Stimulated activated memory B cell treated with anti-CD40 and anti-IgM and Interleukin-4, amounts not matched to agents 10 μg/mL and 1 μg/mL and 100 μg/mL, for 72 hours (primary cell): ENCODE measurements at regions not wholly inside any gene's neighbourhood (a gene's known extent, or its start where the extent isn't known, plus 50 kb on each side); places are given as distances from the start of the nearest gene placed in this dataset.
"Not testable (repeated sequence)": the region's sequence is repeated elsewhere in the genome, so short reads cannot be mapped to it uniquely, and the experiment has no call there.

Source experiments
- ATAC-seq: fragments of 150-1000 bp; cut with Tn5 transposase; 2 replicates; pipeline ENCODE4 v1.10.0; 2021
- H3K27ac Mint-ChIP-seq: one replicate; pipeline ENCODE4 v1.8.0; 2022; ENCODE audit warnings: mild to moderate bottlenecking, mixed read lengths
- H3K27me3 Mint-ChIP-seq: one replicate; pipeline ENCODE4 v1.8.0; 2022; ENCODE audit warnings: mixed read lengths
- H3K36me3 Mint-ChIP-seq: one replicate; pipeline ENCODE4 v1.8.0; 2022; ENCODE audit warnings: mixed read lengths
- H3K4me1 Mint-ChIP-seq: one replicate; pipeline ENCODE4 v1.8.0; 2022; ENCODE audit warnings: mixed read lengths
- H3K4me3 Mint-ChIP-seq: one replicate; pipeline ENCODE4 v1.8.0; 2022; ENCODE audit warnings: mild to moderate bottlenecking, moderate library complexity, mixed read lengths
- H3K9me3 Mint-ChIP-seq: one replicate; pipeline ENCODE4 v1.8.0; 2022; ENCODE audit warnings: mixed read lengths

GRCh38 chr6:27124252-27124657 is 123.2 kb upstream of the PRSS16 start:
- no peak for ATAC-seq
- Mint-ChIP-seq H3K27me3 (no peaks in the 10 kb centered on the region), H3K4me1 (peaks cover 7% of the 10 kb centered on the region), H3K36me3 (peaks cover 14% of the 10 kb centered on the region), H3K27ac (no peak overlapping the region), H3K4me3 (no peak overlapping the region), H3K9me3 (no peaks in the 10 kb centered on the region)

- peak overlapping the region; percentile 74 for H3K27ac Mint-ChIP-seq
Observed at GRCh38 chr6:27126046-27126814, 121.3 kb upstream of the PRSS16 start.

GRCh38 chr6:27126815-27127537 is 120.5 kb upstream of the PRSS16 start:
- peaks cover 7% of the 10 kb centered on the region for H3K4me1 Mint-ChIP-seq
- H3K27ac Mint-ChIP-seq = peak overlapping the region; percentile 74
- H3K36me3 Mint-ChIP-seq = peaks cover 14% of the 10 kb centered on the region
- H3K9me3 Mint-ChIP-seq = no peaks in the 10 kb centered on the region
- H3K4me3 Mint-ChIP-seq = peak overlapping the region; percentile 75
- H3K27me3 Mint-ChIP-seq = no peaks in the 10 kb centered on the region
- ATAC-seq = peak; percentile 82

More at GRCh38 chr6:27126046-27126814, 121.3 kb upstream of the PRSS16 start:
- no peaks in the 10 kb centered on the region for H3K9me3 Mint-ChIP-seq
- ATAC-seq = no peak
- no peak overlapping the region for H3K4me3 Mint-ChIP-seq
- H3K4me1 Mint-ChIP-seq = peaks cover 7% of the 10 kb centered on the region
- peaks cover 14% of the 10 kb centered on the region for H3K36me3 Mint-ChIP-seq
- H3K27me3 Mint-ChIP-seq = no peaks in the 10 kb centered on the region

GRCh38 chr6:27127874-27128273 is 119.6 kb upstream of the PRSS16 start:
- not testable (repeated sequence) for H3K27me3 Mint-ChIP-seq, H3K4me1 Mint-ChIP-seq, ATAC-seq, H3K4me3 Mint-ChIP-seq, H3K27ac Mint-ChIP-seq, H3K9me3 Mint-ChIP-seq
- H3K36me3 Mint-ChIP-seq = peaks cover 14% of the 10 kb centered on the region

- Mint-ChIP-seq H3K27ac (no peak overlapping the region), H3K9me3 (no peaks in the 10 kb centered on the region)
- no peak for ATAC-seq
Observed at GRCh38 chr6:27128311-27129094, 119.0 kb upstream of the PRSS16 start.

GRCh38 chr6:27129095-27129815 is 118.2 kb upstream of the PRSS16 start:
- Mint-ChIP-seq H3K27ac (no peak overlapping the region), H3K36me3 (peaks cover 5% of the 10 kb centered on the region), H3K4me1 (peaks cover 18% of the 10 kb centered on the region), H3K9me3 (no peaks in the 10 kb centered on the region), H3K4me3 (no peak overlapping the region), H3K27me3 (no peaks in the 10 kb centered on the region)
- ATAC-seq = no peak

More at GRCh38 chr6:27128311-27129094, 119.0 kb upstream of the PRSS16 start:
- H3K36me3 Mint-ChIP-seq = peaks cover 8% of the 10 kb centered on the region
- peaks cover 13% of the 10 kb centered on the region for H3K4me1 Mint-ChIP-seq
- H3K4me3 Mint-ChIP-seq = no peak overlapping the region
- no peaks in the 10 kb centered on the region for H3K27me3 Mint-ChIP-seq

GRCh38 chr6:27129917-27130316 is 117.6 kb upstream of the PRSS16 start:
- Mint-ChIP-seq H3K9me3 (no peaks in the 10 kb centered on the region), H3K36me3 (peaks cover 4% of the 10 kb centered on the region), H3K4me1 (peaks cover 23% of the 10 kb centered on the region), H3K27me3 (no peaks in the 10 kb centered on the region), H3K4me3 (no peak overlapping the region), H3K27ac (no peak overlapping the region)
- no peak for ATAC-seq

- no peak for ATAC-seq
- H3K4me3 Mint-ChIP-seq = no peak overlapping the region
- no peaks in the 10 kb centered on the region for H3K9me3 Mint-ChIP-seq
- no peak overlapping the region for H3K27ac Mint-ChIP-seq
- peaks cover 23% of the 10 kb centered on the region for H3K4me1 Mint-ChIP-seq
- no peaks in the 10 kb centered on the region for H3K27me3 Mint-ChIP-seq
- H3K36me3 Mint-ChIP-seq = no peaks in the 10 kb centered on the region
Observed at GRCh38 chr6:27130668-27131428, 116.7 kb upstream of the PRSS16 start.

- not testable (repeated sequence) for H3K36me3 Mint-ChIP-seq, H3K27me3 Mint-ChIP-seq, H3K9me3 Mint-ChIP-seq, H3K27ac Mint-ChIP-seq, H3K4me3 Mint-ChIP-seq
- H3K4me1 Mint-ChIP-seq = peaks cover 18% of the 10 kb centered on the region
- ATAC-seq = peak; percentile 10
Observed at GRCh38 chr6:27132282-27132531, 115.3 kb upstream of the PRSS16 start.

GRCh38 chr6:27132532-27133280 is 114.8 kb upstream of the PRSS16 start:
- peaks cover 6% of the 10 kb centered on the region for H3K36me3 Mint-ChIP-seq
- H3K4me1 Mint-ChIP-seq = peaks cover 16% of the 10 kb centered on the region
- no peak overlapping the region for H3K4me3 Mint-ChIP-seq
- H3K27ac Mint-ChIP-seq = no peak overlapping the region
- H3K9me3 Mint-ChIP-seq = no peaks in the 10 kb centered on the region
- H3K27me3 Mint-ChIP-seq = no peaks in the 10 kb centered on the region
- peak; percentile 95 for ATAC-seq

- ATAC-seq = peak; percentile 58
- Mint-ChIP-seq H3K4me1 (peaks cover 23% of the 10 kb centered on the region), H3K4me3 (no peak overlapping the region), H3K36me3 (peaks cover 14% of the 10 kb centered on the region), H3K9me3 (no peaks in the 10 kb centered on the region), H3K27me3 (no peaks in the 10 kb centered on the region), H3K27ac (no peak overlapping the region)
Observed at GRCh38 chr6:27133281-27134227, 113.9 kb upstream of the PRSS16 start.

GRCh38 chr6:27135087-27135657 is 112.3 kb upstream of the PRSS16 start:
- no peaks in the 10 kb centered on the region for H3K9me3 Mint-ChIP-seq
- H3K4me3 Mint-ChIP-seq = no peak overlapping the region
- no peaks in the 10 kb centered on the region for H3K27me3 Mint-ChIP-seq
- ATAC-seq = no peak
- H3K4me1 Mint-ChIP-seq = peaks cover 29% of the 10 kb centered on the region
- peaks cover 16% of the 10 kb centered on the region for H3K36me3 Mint-ChIP-seq
- H3K27ac Mint-ChIP-seq = no peak overlapping the region
